ENCODE measurements at regions not wholly inside any gene's neighbourhood (a gene's known extent, or its start where the extent isn't known, plus 50 kb on each side); places are given as distances from the start of the nearest gene placed in this dataset.

GRCh38 chr15:37246065-37246464 is 145.7 kb upstream of the MEIS2 start:
- no peaks in the 10 kb centered on the region for H3K79me2 ChIP-seq (ENCODE audit: insufficient read depth, low read length)
- no peaks in the 10 kb centered on the region for H4K20me1 ChIP-seq (ENCODE audit: insufficient read depth, low read length)
- H3K4me3 ChIP-seq (ENCODE audit: low read depth in 1 of 2, low read length in 2 of 2), result no peak overlapping the region
- TF ChIP-seq EZH2 (IDR thresholded peaks at IDR 0.05; ENCODE audit: borderline replicate concordance, low read depth, low read length, severe bottlenecking), result no peak
- H3K9me3 ChIP-seq (ENCODE audit: insufficient read depth, low read length, severe bottlenecking), result no peaks in the 10 kb centered on the region
- no peaks in the 10 kb centered on the region for H3K4me1 ChIP-seq (ENCODE audit: insufficient read depth, low read length)
- no peak overlapping the region for H2AFZ ChIP-seq (ENCODE audit: low read depth, low read length)
- no peak for DNase-seq
- H3K4me2 ChIP-seq (ENCODE audit: insufficient read depth, low read length), result no peak overlapping the region
- ATAC-seq (ENCODE audit: insufficient read depth, low read depth), result no peak
- H3K9ac ChIP-seq (ENCODE audit: low read depth, low read length), result no peak overlapping the region
- H3K36me3 ChIP-seq (ENCODE audit: insufficient read depth, low read length), result no peaks in the 10 kb centered on the region
- H3K27me3 ChIP-seq (ENCODE audit: insufficient read depth, low read length, poor library complexity), result no peaks in the 10 kb centered on the region
- H3K27ac ChIP-seq (ENCODE audit: low read length), result no peak overlapping the region

- no peaks in the 10 kb centered on the region for H3K79me2 ChIP-seq (ENCODE audit: insufficient read depth, low read length)
- H3K4me2 ChIP-seq (ENCODE audit: insufficient read depth, low read length), result no peak overlapping the region
- H3K27me3 ChIP-seq (ENCODE audit: insufficient read depth, low read length, poor library complexity), result no peaks in the 10 kb centered on the region
- H3K9ac ChIP-seq (ENCODE audit: low read depth, low read length), result no peak overlapping the region
- H3K4me1 ChIP-seq (ENCODE audit: insufficient read depth, low read length), result no peaks in the 10 kb centered on the region
- ATAC-seq (ENCODE audit: insufficient read depth, low read depth) (no peak), DNase-seq (no peak)
- no peak overlapping the region for H2AFZ ChIP-seq (ENCODE audit: low read depth, low read length)
- H3K4me3 ChIP-seq (ENCODE audit: low read depth in 1 of 2, low read length in 2 of 2), result no peak overlapping the region
- no peaks in the 10 kb centered on the region for H4K20me1 ChIP-seq (ENCODE audit: insufficient read depth, low read length)
- TF ChIP-seq EZH2 (IDR thresholded peaks at IDR 0.05; ENCODE audit: borderline replicate concordance, low read depth, low read length, severe bottlenecking) (no peak), CTCF (IDR thresholded peaks at IDR 0.05; ENCODE audit: borderline replicate concordance, extremely low read depth, low read length, poor library complexity, severe bottlenecking) (no peak)
- no peak overlapping the region for H3K27ac ChIP-seq (ENCODE audit: low read length)
- H3K36me3 ChIP-seq (ENCODE audit: insufficient read depth, low read length), result no peaks in the 10 kb centered on the region
- H3K9me3 ChIP-seq (ENCODE audit: insufficient read depth, low read length, severe bottlenecking), result no peaks in the 10 kb centered on the region
Observed at GRCh38 chr15:37246856-37247255, 146.5 kb upstream of the MEIS2 start.

GRCh38 chr15:37249249-37249648 is 148.9 kb upstream of the MEIS2 start:
- H3K36me3 ChIP-seq (ENCODE audit: insufficient read depth, low read length), result no peaks in the 10 kb centered on the region
- H3K4me3 ChIP-seq (ENCODE audit: low read depth in 1 of 2, low read length in 2 of 2), result no peak overlapping the region
- H3K79me2 ChIP-seq (ENCODE audit: insufficient read depth, low read length), result no peaks in the 10 kb centered on the region
- H3K4me1 ChIP-seq (ENCODE audit: insufficient read depth, low read length), result no peaks in the 10 kb centered on the region
- H2AFZ ChIP-seq (ENCODE audit: low read depth, low read length), result no peak overlapping the region
- no peaks in the 10 kb centered on the region for H4K20me1 ChIP-seq (ENCODE audit: insufficient read depth, low read length)
- H3K9me3 ChIP-seq (ENCODE audit: insufficient read depth, low read length, severe bottlenecking), result no peaks in the 10 kb centered on the region
- DNase-seq, result no peak
- H3K4me2 ChIP-seq (ENCODE audit: insufficient read depth, low read length), result no peak overlapping the region
- no peaks in the 10 kb centered on the region for H3K27me3 ChIP-seq (ENCODE audit: insufficient read depth, low read length, poor library complexity)
- no peak overlapping the region for H3K9ac ChIP-seq (ENCODE audit: low read depth, low read length)
- TF ChIP-seq EZH2 (IDR thresholded peaks at IDR 0.05; ENCODE audit: borderline replicate concordance, low read depth, low read length, severe bottlenecking), result no peak
- H3K27ac ChIP-seq (ENCODE audit: low read length), result no peak overlapping the region
- no peak for ATAC-seq (ENCODE audit: insufficient read depth, low read depth)

- no peak for ATAC-seq (ENCODE audit: insufficient read depth, low read depth)
- H3K4me2 ChIP-seq (ENCODE audit: insufficient read depth, low read length), result no peak overlapping the region
- no peaks in the 10 kb centered on the region for H4K20me1 ChIP-seq (ENCODE audit: insufficient read depth, low read length)
- no peaks in the 10 kb centered on the region for H3K4me1 ChIP-seq (ENCODE audit: insufficient read depth, low read length)
- no peaks in the 10 kb centered on the region for H3K27me3 ChIP-seq (ENCODE audit: insufficient read depth, low read length, poor library complexity)
- no peak overlapping the region for H3K27ac ChIP-seq (ENCODE audit: low read length)
- no peak overlapping the region for H3K9ac ChIP-seq (ENCODE audit: low read depth, low read length)
- no peak for TF ChIP-seq CTCF (IDR thresholded peaks at IDR 0.05; ENCODE audit: borderline replicate concordance, extremely low read depth, low read length, poor library complexity, severe bottlenecking)
- no peak for TF ChIP-seq EZH2 (IDR thresholded peaks at IDR 0.05; ENCODE audit: borderline replicate concordance, low read depth, low read length, severe bottlenecking)
- H3K4me3 ChIP-seq (ENCODE audit: low read depth in 1 of 2, low read length in 2 of 2), result no peak overlapping the region
- H2AFZ ChIP-seq (ENCODE audit: low read depth, low read length), result no peak overlapping the region
- H3K79me2 ChIP-seq (ENCODE audit: insufficient read depth, low read length), result no peaks in the 10 kb centered on the region
- H3K36me3 ChIP-seq (ENCODE audit: insufficient read depth, low read length), result no peaks in the 10 kb centered on the region
- no peaks in the 10 kb centered on the region for H3K9me3 ChIP-seq (ENCODE audit: insufficient read depth, low read length, severe bottlenecking)
- no peak for DNase-seq
Observed at GRCh38 chr15:37252530-37252929, 152.2 kb upstream of the MEIS2 start.
